Neural cell (in vitro differentiated cells): ENCODE measurements at regions not wholly inside any gene's neighbourhood (a gene's known extent, or its start where the extent isn't known, plus 50 kb on each side); places are given as distances from the start of the nearest gene placed in this dataset.

ENCODE experiments used
- CTCF ChIP-seq: fragments of 450-650 bp; IDR thresholded peaks from 2 replicates; pipeline ENCODE4 v1.5.1; 2014; ENCODE audit warnings: antibody characterized with exemption, mild to moderate bottlenecking, moderate library complexity; ENCODE audit not compliant: poor library complexity, severe bottlenecking
- EP300 ChIP-seq: fragments of 450-650 bp; conservative IDR thresholded peaks from 2 replicates; pipeline ENCODE4 v1.6.1; 2014; ENCODE audit warnings: antibody characterized with exemption, mild to moderate bottlenecking, moderate library complexity; ENCODE audit not compliant: poor library complexity, severe bottlenecking
- EZH2 ChIP-seq: fragments of 200-600, 300-800 bp; shearing (Covaris generic), sonication (generic); IDR thresholded peaks from 2 replicates; pipeline ENCODE4 v1.6.1; 2014; ENCODE audit warnings: antibody characterized with exemption, low read length, borderline replicate concordance, mild to moderate bottlenecking; ENCODE audit not compliant: insufficient read depth, poor library complexity, severe bottlenecking
- RAD21 ChIP-seq: fragments of 450-650 bp; conservative IDR thresholded peaks from 2 replicates; pipeline ENCODE4 v1.6.1; 2014; ENCODE audit warnings: antibody characterized with exemption, mild to moderate bottlenecking, moderate library complexity
- TAF1 ChIP-seq: IDR thresholded peaks from 2 replicates; pipeline ENCODE4 v1.6.1; 2012; ENCODE audit warnings: low read depth

- TF ChIP-seq RAD21 (no peak), EZH2 (no peak), CTCF (no peak), EP300 (no peak), TAF1 (no peak)
Observed at GRCh38 chr7:22645418-22646181, 81.4 kb upstream of the IL6 start.
